Retinal pigment epithelial cell (primary cell): ENCODE measurements at regions not wholly inside any gene's neighbourhood (a gene's known extent, or its start where the extent isn't known, plus 50 kb on each side); places are given as distances from the start of the nearest gene placed in this dataset.

ENCODE experiments used
- DNase-seq: peaks from one replicate; pipeline ENCODE4 v3.0.0-alpha.2; 2010; ENCODE audit warnings: low read depth
- H3K4me3 ChIP-seq: 2 replicates; pipeline ENCODE4 v1.5.1; 2011; ENCODE audit warnings: mild to moderate bottlenecking, low read length, control low read depth, moderate library complexity
- CTCF ChIP-seq: conservative IDR thresholded peaks from 2 replicates; pipeline ENCODE4 v1.5.1; 2011; ENCODE audit warnings: low read depth, low read length, control low read depth, inconsistent platforms

DNA sequence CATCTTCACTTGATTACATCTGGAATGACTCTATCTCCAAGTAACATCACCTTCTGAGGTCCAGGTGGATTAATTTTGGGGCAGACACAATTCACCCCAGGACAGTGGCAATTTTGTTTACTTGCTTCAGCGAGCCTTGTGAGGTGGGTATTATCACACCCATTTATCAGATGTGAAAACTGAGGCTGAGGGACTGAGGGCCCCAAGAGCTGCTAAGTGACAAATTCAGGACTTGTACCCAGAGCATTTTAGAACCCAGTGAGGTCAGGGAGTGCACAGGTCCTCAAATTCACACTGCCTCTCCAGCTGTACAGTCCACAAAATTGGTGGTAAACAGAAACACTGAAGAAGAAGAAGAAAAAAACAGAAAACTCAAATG lies 125.2 kb upstream of the PMEPA1 start:
- H3K4me3 ChIP-seq, result no peak overlapping the region
- no peak for TF ChIP-seq CTCF
- no peak for DNase-seq

GRCh38 chr20:57834306-57835073 lies 124.7 kb upstream of the PMEPA1 start:
- no peak for TF ChIP-seq CTCF
- DNase-seq, result no peak
- no peak overlapping the region for H3K4me3 ChIP-seq

DNA sequence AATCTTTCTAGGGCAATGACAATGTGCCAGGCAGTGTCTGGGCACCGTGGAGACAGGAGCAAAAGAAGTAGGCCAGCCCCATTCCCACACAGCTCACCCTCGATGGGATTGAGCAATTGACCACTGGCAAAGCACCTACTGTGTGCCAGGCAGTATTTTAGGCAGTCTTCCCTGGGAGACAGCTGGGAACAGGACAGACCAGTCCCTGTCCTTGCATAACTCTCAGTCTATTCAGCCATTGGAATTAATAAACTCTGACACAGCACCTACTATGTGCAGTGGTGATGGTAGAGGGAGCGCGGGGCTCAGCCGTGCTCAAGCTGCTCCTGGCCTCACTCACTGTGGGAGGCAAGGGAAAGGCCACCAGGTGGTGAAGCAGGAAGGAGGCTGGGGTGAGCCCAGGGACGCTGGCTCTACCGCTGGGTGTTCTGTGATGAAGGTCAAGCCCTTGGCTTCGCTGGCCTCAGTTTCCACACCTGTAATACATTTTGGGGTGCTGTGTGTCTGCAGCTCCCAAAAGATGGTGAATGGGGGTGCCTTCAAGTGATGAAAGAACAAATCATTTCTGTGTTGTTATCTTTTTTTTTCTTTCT lies 122.3 kb upstream of the PMEPA1 start:
- DNase-seq, result no peak
- no peak overlapping the region for H3K4me3 ChIP-seq
- TF ChIP-seq CTCF, result no peak

GRCh38 chr20:57831326-57831992 lies 121.6 kb upstream of the PMEPA1 start:
- no peak overlapping the region for H3K4me3 ChIP-seq
- no peak for TF ChIP-seq CTCF
- DNase-seq, result no peak

- no peak for TF ChIP-seq CTCF
- DNase-seq, result no peak
- no peak overlapping the region for H3K4me3 ChIP-seq
Measured at GRCh38 chr20:57830515-57830895, 120.7 kb upstream of the PMEPA1 start.

DNA sequence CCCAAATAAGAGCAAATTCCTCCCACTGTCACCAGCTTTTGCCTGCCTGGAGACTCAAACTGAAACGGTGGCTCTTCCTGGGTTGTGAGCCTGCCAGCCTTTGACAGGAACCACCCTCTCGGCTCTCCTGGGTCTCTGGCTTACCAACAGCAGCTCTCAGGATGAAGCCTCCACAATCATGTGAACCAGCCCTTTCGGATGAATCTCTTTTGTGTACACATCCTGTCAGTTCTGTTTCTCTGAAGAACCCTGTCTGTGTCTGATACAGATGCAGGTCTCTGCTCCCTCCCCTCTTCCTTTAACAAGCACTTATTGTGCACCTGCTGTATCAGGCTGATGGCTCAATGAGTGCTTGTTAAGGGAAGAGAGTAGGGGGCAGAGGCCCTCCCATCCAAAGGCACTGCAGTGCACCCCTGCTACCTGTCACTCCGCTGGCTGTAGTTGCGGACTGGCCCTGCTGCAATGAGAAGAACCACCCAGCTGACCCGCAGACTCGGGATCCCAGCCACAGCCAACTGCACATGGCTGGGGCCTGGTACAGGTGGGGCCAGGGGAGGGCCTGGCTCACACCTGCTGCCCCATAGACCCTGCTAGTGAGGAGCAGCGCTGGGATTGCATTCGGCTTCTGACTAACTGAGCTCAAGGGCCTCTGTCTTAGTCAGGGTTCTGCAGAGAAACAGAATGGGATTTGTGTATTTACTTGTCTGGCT lies 120.1 kb upstream of the PMEPA1 start:
- DNase-seq, result no peak
- H3K4me3 ChIP-seq, result no peak overlapping the region
- no peak for TF ChIP-seq CTCF
